Endothelial cell of umbilical vein (primary cell): ENCODE measurements at regions not wholly inside any gene's neighbourhood (a gene's known extent, or its start where the extent isn't known, plus 50 kb on each side); places are given as distances from the start of the nearest gene placed in this dataset.

ENCODE experiments used
- BruUV-seq: library from RNA; stranded (reverse); fragments of 400-500 nt; replicated peaks from 2 replicates; lab custom pipeline; 2021; lab: Mats Ljungman, UMichigan
- CTCF ChIA-PET: fragments of 300-600, 350-600 bp; sonication (Branson Sonifier 250); formaldehyde crosslinking; loops from one replicate; lab custom pipeline; 2021; ENCODE audit warnings: antibody characterized with exemption, inconsistent platforms; lab: Charles Lee
- POLR2A ChIA-PET: fragments of 300-600, 350-600 bp; sonication (Branson Sonifier 250); formaldehyde crosslinking; loops from one replicate; lab custom pipeline; 2021; ENCODE audit warnings: antibody characterized with exemption, inconsistent platforms; lab: Charles Lee
- DNase-seq: peaks from one replicate; pipeline ENCODE4 v3.0.0-alpha.2; 2011; ENCODE audit warnings: low read depth, low spot score
- FAIRE-seq: peaks from 2 replicates; lab custom pipeline; 2011; peaks lifted over from hg19 to GRCh38; lab: Jason Lieb, UNC
- H2AFZ ChIP-seq: 2 replicates; pipeline ENCODE4 v1.6.0; 2012; ENCODE audit warnings: low read depth, low read length, control low read depth, inconsistent platforms
- H3K27ac ChIP-seq: 2 replicates; pipeline ENCODE4 v1.5.1; 2011; ENCODE audit warnings: low read depth, mild to moderate bottlenecking, control low read depth, low read length, moderate library complexity; ENCODE audit not compliant: insufficient read depth
- H3K27me3 ChIP-seq, 2 experiments: 2 replicates each; pipeline versions ENCODE4 v1.6.0 to v1.6.1; 2011; ENCODE audit warnings: low read length in 2 of 2, mixed read lengths in 1 of 2; ENCODE audit not compliant: control insufficient read depth in 2 of 2, insufficient read depth in 2 of 2
- H3K36me3 ChIP-seq, 2 experiments: 2 replicates in 1 of 2; 3 replicates in 1 of 2; pipeline ENCODE4 v1.5.1; 2011; ENCODE audit warnings: low read length in 2 of 2, mild to moderate bottlenecking in 1 of 2, moderate library complexity in 1 of 2; ENCODE audit not compliant: control insufficient read depth in 2 of 2, insufficient read depth in 2 of 2; ENCODE audit errors: extremely low read depth in 1 of 2
- H3K4me1 ChIP-seq: 3 replicates; pipeline ENCODE4 v1.5.1; 2011; ENCODE audit warnings: mild to moderate bottlenecking, low read length; ENCODE audit not compliant: control insufficient read depth, insufficient read depth; ENCODE audit errors: extremely low read depth
- H3K4me2 ChIP-seq: 2 replicates; pipeline ENCODE4 v1.6.1; 2011; ENCODE audit warnings: low read length, control low read depth, mixed read lengths; ENCODE audit not compliant: insufficient read depth
- H3K4me3 ChIP-seq, 3 experiments: fragments of 200-600 bp in 1 of 3; sonication (generic), shearing (Covaris generic) in 1 of 3; replicated peaks in 1 of 3; 2 replicates each; pipeline ENCODE4 v1.5.1; 2011 to 2016; ENCODE audit warnings: control low read depth in 3 of 3, low read length in 3 of 3, mild to moderate bottlenecking in 2 of 3, inconsistent platforms in 1 of 3, low read depth in 1 of 3, moderate library complexity in 1 of 3; ENCODE audit not compliant: insufficient read depth in 1 of 3
- H3K79me2 ChIP-seq: 2 replicates; pipeline ENCODE4 v1.6.0; 2012; ENCODE audit warnings: low read length, inconsistent platforms; ENCODE audit not compliant: control insufficient read depth, insufficient read depth
- H3K9ac ChIP-seq: replicated peaks from 2 replicates; pipeline ENCODE3; 2011; ENCODE audit warnings: low read length, control low read depth; ENCODE audit not compliant: insufficient read depth; ENCODE audit errors: extremely low read depth
- H3K9me1 ChIP-seq: replicated peaks from 3 replicates; pipeline ENCODE4 v1.6.0; 2011; ENCODE audit warnings: mild to moderate bottlenecking, low read length; ENCODE audit not compliant: control insufficient read depth, insufficient read depth; ENCODE audit errors: extremely low read depth
- H3K9me3 ChIP-seq: replicated peaks from 2 replicates; pipeline ENCODE4 v1.5.1; 2012; ENCODE audit warnings: low read length, inconsistent platforms; ENCODE audit not compliant: control insufficient read depth, insufficient read depth
- H4K20me1 ChIP-seq: replicated peaks from 2 replicates; pipeline ENCODE3; 2011; ENCODE audit warnings: mild to moderate bottlenecking, low read length; ENCODE audit not compliant: control insufficient read depth, insufficient read depth; ENCODE audit errors: extremely low read depth
- EZH2 ChIP-seq: IDR thresholded peaks from 2 replicates; pipeline ENCODE4 v1.6.1; 2012; ENCODE audit warnings: borderline replicate concordance, low read depth, mild to moderate bottlenecking, moderate library complexity, low read length, inconsistent platforms; ENCODE audit not compliant: severe bottlenecking
- FOS ChIP-seq: IDR thresholded peaks from 2 replicates; pipeline ENCODE4 v1.6.1; 2011; ENCODE audit warnings: mild to moderate bottlenecking, low read length, moderate library complexity, borderline replicate concordance; ENCODE audit not compliant: insufficient read depth
- GATA2 ChIP-seq: IDR thresholded peaks from 2 replicates; pipeline ENCODE4 v1.7.0; 2011; ENCODE audit warnings: low read depth, mild to moderate bottlenecking, moderate library complexity, mixed read lengths, low read length; ENCODE audit not compliant: insufficient read length, insufficient read depth
- JUN ChIP-seq: IDR thresholded peaks from 2 replicates; pipeline ENCODE4 v1.6.1; 2011; ENCODE audit warnings: borderline replicate concordance, low read depth; ENCODE audit not compliant: insufficient read length, insufficient read depth
- MYC ChIP-seq: IDR thresholded peaks from one replicate; pipeline ENCODE4 v1.6.1; 2011; ENCODE audit warnings: mild to moderate bottlenecking, low read depth, low read length
- POLR2A ChIP-seq: IDR thresholded peaks from 2 replicates; pipeline ENCODE4 v1.6.1; 2012; ENCODE audit warnings: low read depth, mild to moderate bottlenecking, control low read depth, low read length
- POLR2AphosphoS5 ChIP-seq: IDR thresholded peaks from 2 replicates; pipeline ENCODE4 v1.6.1; 2012; ENCODE audit warnings: low read depth, mild to moderate bottlenecking, control low read depth, low read length, moderate library complexity; ENCODE audit not compliant: insufficient read depth
- dilution Hi-C: fragments of 300-500 bp; cut with MboI; formaldehyde crosslinking; loops from one replicate; pipeline ENCODE4 v1.15.0; 2019; ENCODE audit warnings: low sequenced_read_pairs; ENCODE audit not compliant: extremely low pct_ligation_motif_present
- intact Hi-C: fragments of 100-400 bp; cut with micrococcal nuclease; formaldehyde crosslinking; loops from one replicate; pipeline ENCODE4 v1.10.0; 2022
- TF ChIP-seq, protein P1 (sequence below), 2 donors: IDR thresholded peaks; 1 replicate in 1 of 2; 2 replicates in 1 of 2; pipeline ENCODE4 v1.5.1; 2011; ENCODE audit warnings: low read length in 2 of 2, mild to moderate bottlenecking in 2 of 2, moderate library complexity in 2 of 2, control low read depth in 1 of 2, inconsistent platforms in 1 of 2, low read depth in 1 of 2; ENCODE audit not compliant: insufficient read depth in 1 of 2; ENCODE audit errors: extremely low read depth in 1 of 2
- TF ChIP-seq, protein P2 (sequence below): IDR thresholded peaks from 2 replicates; pipeline ENCODE4 v1.6.1; 2011; ENCODE audit not compliant: insufficient read depth, insufficient read length

DNA sequence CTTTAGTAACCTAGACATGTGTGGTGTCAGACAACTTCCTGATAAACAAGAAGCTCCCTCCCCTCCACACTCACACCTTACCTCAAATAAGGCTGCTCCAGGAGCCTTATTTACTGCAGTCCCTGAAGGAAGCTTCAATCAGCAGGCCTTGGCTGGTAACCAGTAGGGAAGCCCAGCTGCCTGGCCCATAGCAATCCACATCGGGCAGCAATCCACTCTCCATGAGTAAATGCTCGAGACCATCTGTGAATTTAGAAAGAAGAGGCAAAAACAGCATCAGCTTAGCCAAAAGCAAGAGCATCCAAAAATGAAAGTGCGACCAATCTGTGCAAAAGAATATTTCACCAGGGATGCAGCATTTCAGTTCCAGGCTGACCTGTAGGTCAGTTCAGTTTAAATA lies 213.3 kb upstream of the TUSC1 start:
- Histone ChIP-seq H3K4me2 (no peak overlapping the region), H3K9ac (no peak overlapping the region), H3K79me2 (no peaks in the 10 kb centered on the region), H3K27ac (no peak overlapping the region), H3K27me3 (no peaks in the 10 kb centered on the region), H3K36me3 (no peaks in the 10 kb centered on the region), H3K4me1 (no peaks in the 10 kb centered on the region), H3K9me1 (no peaks in the 10 kb centered on the region), H3K9me3 (no peaks in the 10 kb centered on the region), H2AFZ (no peak overlapping the region), H3K4me3 (no peak overlapping the region), H4K20me1 (no peaks in the 10 kb centered on the region)
- TF ChIP-seq, protein P1, sequence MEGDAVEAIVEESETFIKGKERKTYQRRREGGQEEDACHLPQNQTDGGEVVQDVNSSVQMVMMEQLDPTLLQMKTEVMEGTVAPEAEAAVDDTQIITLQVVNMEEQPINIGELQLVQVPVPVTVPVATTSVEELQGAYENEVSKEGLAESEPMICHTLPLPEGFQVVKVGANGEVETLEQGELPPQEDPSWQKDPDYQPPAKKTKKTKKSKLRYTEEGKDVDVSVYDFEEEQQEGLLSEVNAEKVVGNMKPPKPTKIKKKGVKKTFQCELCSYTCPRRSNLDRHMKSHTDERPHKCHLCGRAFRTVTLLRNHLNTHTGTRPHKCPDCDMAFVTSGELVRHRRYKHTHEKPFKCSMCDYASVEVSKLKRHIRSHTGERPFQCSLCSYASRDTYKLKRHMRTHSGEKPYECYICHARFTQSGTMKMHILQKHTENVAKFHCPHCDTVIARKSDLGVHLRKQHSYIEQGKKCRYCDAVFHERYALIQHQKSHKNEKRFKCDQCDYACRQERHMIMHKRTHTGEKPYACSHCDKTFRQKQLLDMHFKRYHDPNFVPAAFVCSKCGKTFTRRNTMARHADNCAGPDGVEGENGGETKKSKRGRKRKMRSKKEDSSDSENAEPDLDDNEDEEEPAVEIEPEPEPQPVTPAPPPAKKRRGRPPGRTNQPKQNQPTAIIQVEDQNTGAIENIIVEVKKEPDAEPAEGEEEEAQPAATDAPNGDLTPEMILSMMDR (IDR thresholded peaks at IDR 0.05; ENCODE audit: extremely low read depth in 1 of 2, insufficient read depth in 1 of 2, low read depth in 1 of 2, low read length in 2 of 2): no peak
- no peak for TF ChIP-seq MYC
- no peak for TF ChIP-seq EZH2
- TF ChIP-seq POLR2AphosphoS5: no peak
- TF ChIP-seq, protein P2, sequence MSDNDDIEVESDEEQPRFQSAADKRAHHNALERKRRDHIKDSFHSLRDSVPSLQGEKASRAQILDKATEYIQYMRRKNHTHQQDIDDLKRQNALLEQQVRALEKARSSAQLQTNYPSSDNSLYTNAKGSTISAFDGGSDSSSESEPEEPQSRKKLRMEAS: no peak
- TF ChIP-seq POLR2A: no peak
- TF ChIP-seq JUN: no peak
- no peak for TF ChIP-seq GATA2
- TF ChIP-seq FOS: no peak
- DNase-seq (no peak), FAIRE-seq (no peak)
- intact Hi-C loops: no loop called here
- CTCF ChIA-PET: no interaction called here
- dilution Hi-C loops: no loop called here
- no TSS peak for BruUV-seq
- POLR2A ChIA-PET: no interaction called here
